ENCODE measurements at regions not wholly inside any gene's neighbourhood (a gene's known extent, or its start where the extent isn't known, plus 50 kb on each side); places are given as distances from the start of the nearest gene placed in this dataset.

DNA sequence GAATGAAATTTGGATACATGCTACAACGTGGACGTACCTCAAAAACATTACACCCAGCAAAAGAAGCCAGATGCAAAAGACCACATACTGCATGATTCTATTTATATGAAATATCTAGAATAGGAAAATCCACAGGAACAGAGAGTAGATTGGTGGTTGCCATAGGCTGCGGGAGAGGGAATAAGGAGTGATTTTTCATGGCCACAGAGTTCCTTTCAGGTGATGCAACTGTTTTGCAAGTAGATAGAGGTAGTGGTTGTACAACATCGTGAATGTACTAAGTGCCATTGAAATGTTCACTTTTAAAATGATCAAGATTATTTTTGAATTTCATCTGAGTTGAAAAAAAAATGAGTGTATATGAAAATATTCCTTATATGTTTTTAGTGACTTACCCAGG lies 115.3 kb upstream of the RUNX1 start:
- TF ChIP-seq GATA2 (IDR thresholded peaks at IDR 0.05; ENCODE audit: low read depth, low read length) (no peak), GATA3 (IDR thresholded peaks at IDR 0.05; ENCODE audit: low read depth, low read length) (no peak)

DNA sequence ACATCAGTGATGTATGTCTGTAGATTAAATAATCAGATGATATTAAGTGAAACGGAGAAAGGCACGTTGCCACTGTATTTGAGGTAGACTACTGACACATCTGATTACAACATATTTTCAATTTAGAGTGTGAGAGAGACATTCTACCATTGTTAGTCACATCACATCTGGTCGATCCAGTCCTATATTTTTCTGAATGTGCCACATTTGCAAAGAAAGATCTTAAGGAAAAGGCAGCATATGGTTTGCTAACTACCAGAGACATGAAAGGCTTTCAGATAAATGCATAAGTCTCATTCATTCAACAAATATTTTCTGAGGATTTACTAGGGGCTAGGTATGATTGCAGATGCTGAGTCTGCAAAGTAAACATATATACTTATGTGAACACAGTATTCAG lies 114.3 kb upstream of the RUNX1 start:
- TF ChIP-seq GATA2 (IDR thresholded peaks at IDR 0.05; ENCODE audit: low read depth, low read length), result no peak
- no peak for TF ChIP-seq GATA3 (IDR thresholded peaks at IDR 0.05; ENCODE audit: low read depth, low read length)

DNA sequence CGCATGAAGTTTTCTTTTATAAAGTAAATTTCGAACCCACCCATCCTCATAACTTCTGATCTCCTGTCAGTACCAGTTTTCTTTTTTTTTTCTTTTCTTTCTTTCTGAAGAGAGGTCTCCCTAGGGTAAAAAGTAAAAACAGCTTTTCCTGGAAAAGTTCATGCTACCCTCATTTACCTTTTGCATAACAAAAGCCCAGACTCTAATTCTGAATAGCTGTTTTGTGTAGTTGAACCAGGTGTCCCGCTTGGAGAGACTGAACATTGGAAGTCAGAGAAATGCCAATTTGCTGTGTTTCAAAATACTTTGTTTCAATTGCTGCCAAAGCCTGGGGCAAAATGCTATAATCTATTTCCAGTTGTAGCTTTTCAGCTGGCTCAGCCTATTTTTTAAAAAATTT lies 113.7 kb upstream of the RUNX1 start:
- TF ChIP-seq GATA3 (IDR thresholded peaks at IDR 0.05; ENCODE audit: low read depth, low read length) (no peak), GATA2 (IDR thresholded peaks at IDR 0.05; ENCODE audit: low read depth, low read length) (no peak)

DNA sequence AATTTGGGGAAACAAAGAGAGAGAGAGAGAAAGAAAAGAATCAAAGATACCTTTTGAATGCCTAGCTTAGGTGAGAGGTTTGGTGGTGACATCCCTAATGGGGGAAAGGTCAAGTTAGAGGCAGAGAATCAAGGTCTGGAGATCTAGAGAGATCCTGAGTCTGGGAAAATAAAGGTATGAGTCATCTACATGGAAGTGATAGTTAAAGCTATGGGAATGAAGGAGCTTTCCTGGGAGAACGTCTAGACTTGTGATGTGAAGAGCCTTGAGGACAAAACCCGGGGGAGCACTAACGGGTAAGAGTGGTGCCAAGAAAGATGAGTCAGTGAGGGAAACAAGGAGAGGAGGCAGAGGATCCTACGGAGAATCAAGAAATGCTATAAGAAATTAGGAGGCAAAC lies 110.8 kb upstream of the RUNX1 start:
- TF ChIP-seq GATA2 (IDR thresholded peaks at IDR 0.05; ENCODE audit: low read depth, low read length), result no peak
- TF ChIP-seq GATA3 (IDR thresholded peaks at IDR 0.05; ENCODE audit: low read depth, low read length), result no peak

DNA sequence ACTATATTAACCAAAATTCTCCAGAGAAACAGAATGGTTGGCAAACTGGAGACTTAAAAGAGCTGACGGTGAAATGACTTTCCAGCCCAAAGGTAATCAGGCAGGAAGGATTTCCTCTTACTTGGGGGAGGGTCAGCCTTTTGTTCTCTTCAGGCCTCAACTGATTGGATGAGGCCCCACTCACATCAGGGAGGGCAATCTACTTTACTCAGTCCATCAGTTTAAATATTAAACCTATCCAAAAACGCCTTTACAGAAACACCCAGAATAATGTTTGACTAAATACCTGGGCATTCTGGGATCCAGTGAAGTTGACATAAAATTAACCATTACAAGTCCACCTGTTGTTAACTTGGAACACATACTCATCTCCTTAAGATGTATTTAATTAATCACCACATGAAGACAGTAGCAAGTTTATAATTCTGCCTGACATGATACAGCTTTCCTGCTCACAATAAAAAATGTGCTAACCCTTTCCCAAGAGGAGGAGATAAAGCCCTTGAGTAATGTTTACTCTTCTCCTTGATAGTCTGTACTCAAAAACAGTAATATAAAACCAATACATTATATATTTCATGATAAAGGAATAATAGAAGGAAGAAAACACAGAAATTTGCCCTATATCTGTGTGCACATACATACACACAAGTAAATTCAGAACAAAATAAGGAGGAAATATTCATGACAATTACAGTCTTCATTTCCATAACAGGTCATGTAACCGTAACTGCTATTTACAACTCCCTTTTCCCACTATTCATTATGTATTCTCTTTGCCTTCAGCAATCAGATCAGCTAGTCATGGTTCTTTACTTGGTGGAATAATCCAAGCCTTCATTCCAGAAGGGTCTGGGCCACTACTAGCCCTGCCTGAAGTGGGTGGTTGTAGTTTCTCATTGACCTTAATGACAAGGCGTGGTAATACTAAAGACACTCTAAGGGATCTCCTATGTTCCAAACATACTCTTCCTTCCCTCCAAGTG lies 107.5 kb upstream of the RUNX1 start:
- TF ChIP-seq GATA3 (IDR thresholded peaks at IDR 0.05; ENCODE audit: low read depth, low read length), result no peak
- TF ChIP-seq GATA2 (IDR thresholded peaks at IDR 0.05; ENCODE audit: low read depth, low read length), result no peak

DNA sequence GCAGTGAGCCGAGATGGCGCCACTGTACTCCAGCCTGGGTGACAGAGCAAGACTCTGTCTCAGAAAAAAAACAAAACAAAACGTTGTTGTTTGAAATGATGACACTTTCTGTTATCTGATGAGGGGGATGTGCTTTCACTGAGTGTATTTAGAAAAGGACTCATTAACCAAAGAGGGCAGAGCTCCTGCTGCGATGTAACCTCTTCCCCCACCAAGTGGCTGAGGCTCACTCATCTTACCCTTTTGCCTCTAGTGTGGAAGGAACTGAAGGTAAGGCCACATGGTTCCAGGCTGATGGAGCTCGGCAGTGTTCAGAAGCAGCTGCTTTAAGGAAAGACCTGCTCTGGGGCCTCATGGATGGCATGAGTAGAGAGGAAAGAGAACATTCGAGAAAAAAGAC lies 105.7 kb upstream of the RUNX1 start:
- no peak for TF ChIP-seq GATA2 (IDR thresholded peaks at IDR 0.05; ENCODE audit: low read depth, low read length)
- TF ChIP-seq GATA3 (IDR thresholded peaks at IDR 0.05; ENCODE audit: low read depth, low read length), result no peak

DNA sequence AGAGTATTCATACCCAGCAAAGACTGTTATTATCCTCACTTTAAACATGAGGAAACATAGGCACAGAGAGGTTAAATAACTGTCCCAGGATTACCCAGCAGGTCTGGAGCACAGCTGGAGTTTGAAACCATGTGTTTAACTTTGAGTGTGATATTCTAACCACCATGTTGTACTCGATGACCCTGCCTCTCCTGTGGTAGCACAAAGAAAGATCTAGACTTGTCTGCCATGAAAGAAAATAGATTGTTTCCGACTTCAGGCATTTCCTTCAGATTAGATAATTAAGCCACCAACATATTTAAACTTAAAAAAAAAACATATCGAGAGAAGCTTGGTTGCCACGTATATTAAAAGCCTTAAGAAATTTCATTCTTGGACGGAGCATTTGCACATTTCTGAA lies 104.6 kb upstream of the RUNX1 start:
- TF ChIP-seq GATA2 (IDR thresholded peaks at IDR 0.05; ENCODE audit: low read depth, low read length) (no peak), GATA3 (IDR thresholded peaks at IDR 0.05; ENCODE audit: low read depth, low read length) (no peak)

DNA sequence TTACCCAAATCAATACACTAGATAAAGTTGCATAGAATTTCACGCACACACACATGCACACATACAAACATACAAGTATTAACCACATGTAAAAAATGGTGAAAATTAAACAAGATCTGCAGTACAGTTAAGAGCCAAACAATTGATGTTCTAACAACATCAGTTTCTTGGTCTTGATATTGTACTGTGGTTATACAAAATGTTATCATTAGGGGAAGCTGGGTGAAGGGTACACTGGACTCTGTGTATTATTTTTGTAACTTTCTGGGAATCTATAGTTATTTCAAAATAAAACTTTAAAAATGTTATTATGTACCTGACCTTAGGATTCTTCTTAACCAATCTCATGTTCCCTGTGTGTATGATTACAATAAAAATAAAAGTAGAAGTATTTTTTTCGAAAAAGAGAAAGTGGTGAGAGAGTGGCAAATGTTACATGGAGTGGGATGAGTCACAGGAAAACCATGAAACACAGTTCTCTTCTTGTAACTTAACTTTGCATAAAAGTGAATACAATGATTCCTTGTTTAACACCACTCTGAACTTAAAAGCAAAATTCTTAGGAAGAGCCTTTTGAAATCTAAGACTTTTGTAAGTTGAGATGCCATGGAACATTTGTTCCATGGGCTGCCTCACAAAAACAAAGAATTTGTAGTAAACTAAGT lies 101.6 kb upstream of the RUNX1 start:
- TF ChIP-seq GATA3 (IDR thresholded peaks at IDR 0.05; ENCODE audit: low read depth, low read length) (no peak), GATA2 (IDR thresholded peaks at IDR 0.05; ENCODE audit: low read depth, low read length) (no peak)

DNA sequence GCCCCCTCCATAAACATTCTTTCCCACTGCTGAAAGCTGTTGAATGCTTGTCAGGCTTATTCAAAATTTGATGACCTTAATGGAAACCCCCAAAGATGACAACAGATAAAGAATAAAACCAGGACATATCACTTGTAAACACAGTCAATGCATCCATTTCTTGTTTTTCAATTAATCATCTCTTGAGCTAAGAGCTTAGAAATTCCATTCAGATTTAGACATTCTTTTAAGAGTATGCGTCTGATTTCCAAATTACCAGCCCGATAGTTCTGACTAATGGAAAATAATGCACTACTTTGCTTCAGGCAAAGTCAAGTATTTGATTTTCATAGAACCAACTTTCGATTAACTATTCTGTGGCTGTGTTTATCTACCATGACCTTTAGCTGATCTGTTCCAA lies 100.6 kb upstream of the RUNX1 start:
- TF ChIP-seq GATA2 (IDR thresholded peaks at IDR 0.05; ENCODE audit: low read depth, low read length) (no peak), GATA3 (IDR thresholded peaks at IDR 0.05; ENCODE audit: low read depth, low read length) (no peak)

DNA sequence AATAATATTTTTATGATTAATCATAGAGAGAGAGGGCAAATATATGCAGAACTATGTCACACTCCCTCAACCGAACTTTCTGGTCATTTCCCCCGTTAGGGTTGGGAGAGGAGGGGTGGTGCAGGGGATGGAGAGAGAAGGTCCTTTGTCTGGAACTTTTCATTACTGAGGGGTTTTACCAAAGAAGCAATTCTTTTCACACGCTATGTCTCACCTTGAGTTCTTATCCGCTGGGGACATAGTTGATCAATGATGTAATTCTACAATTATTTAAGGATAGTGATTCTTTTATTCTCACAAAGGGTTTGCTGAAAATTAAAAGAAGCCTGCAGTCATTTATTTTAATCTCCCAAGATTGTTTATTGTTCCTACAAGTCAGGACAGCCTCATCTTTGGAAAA lies 98.3 kb upstream of the RUNX1 start:
- TF ChIP-seq GATA3 (IDR thresholded peaks at IDR 0.05; ENCODE audit: low read depth, low read length) (no peak), GATA2 (IDR thresholded peaks at IDR 0.05; ENCODE audit: low read depth, low read length) (no peak)

DNA sequence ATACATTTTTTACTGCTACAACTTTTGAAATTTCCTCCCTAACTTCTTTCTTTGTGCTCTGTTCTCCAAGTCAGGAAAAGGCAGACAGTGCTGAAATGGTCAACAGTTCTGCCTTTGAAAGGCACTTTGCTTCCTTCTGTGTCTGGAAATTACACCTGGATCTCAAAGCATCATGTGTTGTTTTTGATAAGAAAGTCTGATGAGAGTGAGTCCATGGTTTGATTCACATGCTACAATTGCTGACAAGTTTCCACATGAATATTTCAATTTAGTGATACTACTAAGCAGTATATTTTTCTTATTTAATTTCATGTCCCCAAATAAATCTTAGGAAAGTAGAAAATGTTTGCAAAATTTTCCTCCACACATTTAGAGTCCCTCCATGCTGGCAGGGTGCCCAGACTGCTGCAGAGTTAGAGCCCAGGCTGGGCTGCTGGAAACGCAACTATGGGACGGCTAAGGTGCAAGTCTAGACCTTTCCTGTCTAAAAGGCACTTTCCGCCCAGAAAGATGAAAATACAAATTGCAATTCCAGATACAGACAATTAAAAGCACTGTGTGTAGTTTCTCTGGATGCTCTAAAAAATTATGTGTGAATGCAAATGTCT lies 96.6 kb upstream of the RUNX1 start:
- no peak for TF ChIP-seq GATA3 (IDR thresholded peaks at IDR 0.05; ENCODE audit: low read depth, low read length)
- no peak for TF ChIP-seq GATA2 (IDR thresholded peaks at IDR 0.05; ENCODE audit: low read depth, low read length)

DNA sequence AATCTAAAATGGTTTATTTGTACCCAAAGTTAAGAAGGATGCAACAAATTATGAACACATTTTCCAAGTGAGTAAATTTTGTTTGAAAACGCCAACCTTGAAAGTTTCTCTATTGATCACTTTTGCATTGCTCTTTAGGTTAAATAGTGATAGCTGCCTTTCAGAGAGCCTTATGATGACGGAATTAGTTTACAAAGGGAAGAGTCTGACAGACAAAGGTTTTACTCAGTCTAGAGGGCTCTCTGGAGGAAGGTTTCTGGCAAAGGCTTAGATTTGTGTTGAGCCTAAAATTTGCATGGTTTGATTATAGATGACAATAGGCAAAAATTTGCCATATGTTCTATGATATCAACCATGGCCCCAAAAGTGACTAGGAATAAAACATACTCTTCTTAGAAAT lies 95.9 kb upstream of the RUNX1 start:
- TF ChIP-seq GATA2 (IDR thresholded peaks at IDR 0.05; ENCODE audit: low read depth, low read length) (no peak), GATA3 (IDR thresholded peaks at IDR 0.05; ENCODE audit: low read depth, low read length) (no peak)

DNA sequence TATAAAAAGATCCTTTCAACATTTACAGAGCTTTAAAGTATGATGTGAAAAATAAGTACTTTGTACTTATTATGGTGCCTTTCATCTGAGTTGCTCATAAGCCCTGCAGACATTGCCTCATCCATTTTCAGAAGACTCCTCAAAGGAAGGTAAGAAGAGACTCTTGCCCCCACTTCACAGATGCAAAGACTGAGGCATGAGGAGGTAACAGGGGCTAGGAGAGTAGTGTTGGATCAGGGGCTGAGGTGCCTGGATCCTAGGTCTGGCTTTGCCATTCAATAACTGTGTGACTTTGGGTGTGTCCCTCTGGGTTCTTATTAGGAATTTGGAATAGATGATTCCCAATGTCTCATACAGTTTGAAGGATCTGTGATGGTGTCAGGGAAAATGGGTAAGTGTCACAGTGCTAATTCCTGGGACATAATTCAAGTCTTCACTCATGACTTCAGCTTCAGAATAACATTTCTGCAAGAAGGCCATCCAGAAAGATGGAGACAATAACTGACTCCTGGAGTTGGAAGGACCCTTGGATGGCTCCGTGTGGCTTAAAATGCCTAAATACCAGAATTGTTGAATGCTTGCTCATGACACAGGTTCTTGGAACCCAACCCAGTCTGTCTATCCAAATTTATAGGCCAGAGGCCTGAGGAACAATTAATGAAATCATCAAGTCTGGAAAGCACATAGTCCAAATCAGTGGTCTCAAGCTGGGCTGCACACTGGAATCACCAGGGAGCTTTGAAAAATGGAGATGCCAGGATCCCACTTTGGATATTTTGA lies 93.1 kb upstream of the RUNX1 start:
- TF ChIP-seq GATA2 (IDR thresholded peaks at IDR 0.05; ENCODE audit: low read depth, low read length), result no peak

DNA sequence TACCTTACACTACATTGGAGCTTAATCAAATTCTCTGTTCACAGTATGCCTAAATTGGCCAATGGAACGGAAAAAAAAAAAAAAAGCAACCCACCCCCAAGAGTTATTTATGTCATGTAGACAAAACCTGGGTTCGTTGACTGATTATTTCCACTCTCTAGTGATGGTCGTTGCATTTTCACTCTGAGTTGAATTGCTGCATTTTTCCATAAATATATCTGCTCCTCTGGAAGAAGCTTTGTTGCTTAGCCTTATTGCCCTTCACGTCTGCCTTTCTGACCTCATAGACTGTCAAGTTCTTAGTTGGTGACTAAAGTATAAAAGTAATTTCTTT lies 90.2 kb upstream of the RUNX1 start:
- no peak for TF ChIP-seq GATA2 (IDR thresholded peaks at IDR 0.05; ENCODE audit: low read depth, low read length)

Measured in SH-SY5Y (cell line).